GM12892 (cell line): ENCODE measurements at regions not wholly inside any gene's neighbourhood (a gene's known extent, or its start where the extent isn't known, plus 50 kb on each side); places are given as distances from the start of the nearest gene placed in this dataset.

Source experiments
- POLR2A ChIP-seq: IDR thresholded peaks from 2 replicates; pipeline ENCODE4 v1.6.1; 2011; ENCODE audit warnings: low read depth, low read length, control low read depth
- POLR2AphosphoS5 ChIP-seq: IDR thresholded peaks from 2 replicates; pipeline ENCODE4 v1.6.1; 2011; ENCODE audit warnings: low read depth, low read length, control low read depth
- TAF1 ChIP-seq: IDR thresholded peaks from 2 replicates; pipeline ENCODE4 v1.6.1; 2011; ENCODE audit warnings: low read depth, mild to moderate bottlenecking, control low read depth, low read length, borderline replicate concordance

DNA sequence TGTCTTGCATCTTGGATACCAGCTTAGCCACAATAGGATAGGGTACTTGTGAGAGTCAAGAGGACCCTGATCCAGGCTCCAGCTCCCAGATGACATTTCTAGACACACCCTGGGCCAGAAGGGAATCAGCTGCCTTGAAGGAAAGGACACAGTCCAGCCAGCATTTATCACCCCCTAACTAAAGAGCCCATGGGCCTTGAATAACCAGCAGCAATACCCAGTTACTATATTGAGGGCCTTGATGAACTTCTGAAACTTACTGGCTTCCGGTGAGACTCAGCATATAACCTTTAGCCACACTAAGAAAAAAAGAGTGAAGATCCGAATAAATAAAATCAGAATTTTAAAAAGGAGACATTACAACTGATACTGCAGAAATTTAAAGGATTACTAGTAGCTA lies 1135.4 kb downstream of the LRFN5 start:
- TF ChIP-seq POLR2A (no peak), POLR2AphosphoS5 (no peak), TAF1 (no peak)
